Transverse colon (tissue), 3 donors: ENCODE measurements at regions not wholly inside any gene's neighbourhood (a gene's known extent, or its start where the extent isn't known, plus 50 kb on each side); places are given as distances from the start of the nearest gene placed in this dataset.

Experiments used
- EP300 ChIP-seq: sonication (generic); formaldehyde crosslinking; IDR thresholded peaks from one replicate; pipeline ENCODE4 v1.6.1; 2017; ENCODE audit warnings: antibody characterized with exemption, low read depth
- POLR2A ChIP-seq: fragments of 450-650 bp; IDR thresholded peaks from one replicate; pipeline ENCODE4 v1.6.1; 2016; ENCODE audit warnings: antibody characterized with exemption, mild to moderate bottlenecking, moderate library complexity
- TF ChIP-seq, protein P1 (sequence below), 5 experiments: fragments of 200-600 bp in 3 of 5; fragments of 450-650 bp in 2 of 5; sonication (generic) in 3 of 5; IDR thresholded peaks; 1 replicate in 2 of 5; 2 replicates in 3 of 5; pipeline ENCODE4 v1.5.1; 2016 to 2017; ENCODE audit warnings: antibody characterized with exemption in 5 of 5, inconsistent platforms in 3 of 5, mild to moderate bottlenecking in 2 of 5, moderate library complexity in 1 of 5

DNA sequence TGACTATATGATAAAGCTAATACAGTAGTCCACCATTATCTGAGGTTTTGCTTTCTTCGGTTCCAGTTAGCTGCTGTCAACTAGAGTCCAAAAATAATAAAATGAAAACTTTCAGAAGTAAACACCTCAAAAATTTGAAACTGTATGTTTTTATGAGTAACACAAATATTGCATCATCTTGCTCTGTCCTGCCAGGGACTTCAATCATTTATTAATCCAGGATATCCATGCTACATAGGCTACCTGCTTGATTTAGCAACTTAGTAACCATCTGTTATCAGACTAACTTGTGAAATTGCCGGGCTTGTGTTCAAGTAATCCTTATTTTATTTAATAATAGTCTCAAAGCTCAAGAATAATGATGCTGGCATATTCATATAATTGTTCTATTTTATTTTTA lies 1537.8 kb upstream of the PABPC4L start:
- TF ChIP-seq, protein P1, sequence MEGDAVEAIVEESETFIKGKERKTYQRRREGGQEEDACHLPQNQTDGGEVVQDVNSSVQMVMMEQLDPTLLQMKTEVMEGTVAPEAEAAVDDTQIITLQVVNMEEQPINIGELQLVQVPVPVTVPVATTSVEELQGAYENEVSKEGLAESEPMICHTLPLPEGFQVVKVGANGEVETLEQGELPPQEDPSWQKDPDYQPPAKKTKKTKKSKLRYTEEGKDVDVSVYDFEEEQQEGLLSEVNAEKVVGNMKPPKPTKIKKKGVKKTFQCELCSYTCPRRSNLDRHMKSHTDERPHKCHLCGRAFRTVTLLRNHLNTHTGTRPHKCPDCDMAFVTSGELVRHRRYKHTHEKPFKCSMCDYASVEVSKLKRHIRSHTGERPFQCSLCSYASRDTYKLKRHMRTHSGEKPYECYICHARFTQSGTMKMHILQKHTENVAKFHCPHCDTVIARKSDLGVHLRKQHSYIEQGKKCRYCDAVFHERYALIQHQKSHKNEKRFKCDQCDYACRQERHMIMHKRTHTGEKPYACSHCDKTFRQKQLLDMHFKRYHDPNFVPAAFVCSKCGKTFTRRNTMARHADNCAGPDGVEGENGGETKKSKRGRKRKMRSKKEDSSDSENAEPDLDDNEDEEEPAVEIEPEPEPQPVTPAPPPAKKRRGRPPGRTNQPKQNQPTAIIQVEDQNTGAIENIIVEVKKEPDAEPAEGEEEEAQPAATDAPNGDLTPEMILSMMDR (IDR thresholded peaks at IDR 0.05): no peak
- TF ChIP-seq POLR2A (no peak), EP300 (no peak)
